ENCODE measurements at regions not wholly inside any gene's neighbourhood (a gene's known extent, or its start where the extent isn't known, plus 50 kb on each side); places are given as distances from the start of the nearest gene placed in this dataset.

GRCh38 chr10:33386926-33387325, 52.5 kb upstream of the NRP1 start:
- TF ChIP-seq CTCF (optimal IDR thresholded peaks at IDR 0.05 in 1 of 3, IDR thresholded peaks at IDR 0.05 in 1 of 3, conservative IDR thresholded peaks at IDR 0.05 in 1 of 3; ENCODE audit: extremely low read depth in 1 of 3, insufficient read depth in 2 of 3, low read length in 3 of 3), result no peak
- no peak for TF ChIP-seq EZH2 (IDR thresholded peaks at IDR 0.05; ENCODE audit: low read length)

Data from keratinocyte (primary cell).